CD14-positive monocyte (primary cell): ENCODE measurements at regions not wholly inside any gene's neighbourhood (a gene's known extent, or its start where the extent isn't known, plus 50 kb on each side); places are given as distances from the start of the nearest gene placed in this dataset.
"Not testable (repeated sequence)": the region's sequence is repeated elsewhere in the genome, so short reads cannot be mapped to it uniquely, and the experiment has no call there.

Experiments used
- DNase-seq, 3 donors: peaks; one replicate each; pipeline ENCODE4 v3.0.0-alpha.2; 2011 to 2022
- H2AFZ ChIP-seq: 2 replicates; pipeline ENCODE4 v1.6.0; 2012; ENCODE audit warnings: mild to moderate bottlenecking, low read depth, low read length, inconsistent platforms; ENCODE audit not compliant: insufficient read depth, poor library complexity, severe bottlenecking
- H3K27ac ChIP-seq, 2 donors: 1 replicate in 1 of 2; 2 replicates in 1 of 2; pipeline ENCODE4 v1.5.1; 2012 to 2013; ENCODE audit warnings: low read length in 2 of 2, control low read depth in 1 of 2, inconsistent platforms in 1 of 2, low read depth in 1 of 2, mild to moderate bottlenecking in 1 of 2
- H3K27me3 ChIP-seq, 2 donors: one replicate each; pipeline versions ENCODE4 v1.6.0 to v1.6.1; 2011 to 2013; ENCODE audit warnings: low read length in 2 of 2; ENCODE audit not compliant: control insufficient read depth in 2 of 2, insufficient read depth in 2 of 2
- H3K36me3 ChIP-seq, 2 donors: replicated peaks in 1 of 2; 1 replicate in 1 of 2; 2 replicates in 1 of 2; pipeline versions ENCODE4 v1.5.1 to v1.6.1; 2012 to 2013; ENCODE audit warnings: low read length in 2 of 2, control low read depth in 1 of 2, inconsistent platforms in 1 of 2, mild to moderate bottlenecking in 1 of 2; ENCODE audit not compliant: insufficient read depth in 2 of 2, control insufficient read depth in 1 of 2
- H3K4me1 ChIP-seq, 2 donors: 1 replicate in 1 of 2; 2 replicates in 1 of 2; pipeline versions ENCODE4 v1.5.1 to v1.6.1; 2012 to 2013; ENCODE audit warnings: low read length in 2 of 2, control low read depth in 1 of 2, inconsistent platforms in 1 of 2, mild to moderate bottlenecking in 1 of 2, moderate library complexity in 1 of 2; ENCODE audit not compliant: insufficient read depth in 2 of 2, control insufficient read depth in 1 of 2
- H3K4me2 ChIP-seq: replicated peaks from 2 replicates; pipeline ENCODE3; 2012; ENCODE audit warnings: low read length, moderate library complexity, mild to moderate bottlenecking; ENCODE audit not compliant: poor library complexity, severe bottlenecking; ENCODE audit errors: extremely low read depth
- H3K4me3 ChIP-seq, 3 experiments: fragments of 200-600 bp in 1 of 3; sonication (generic) in 1 of 3; replicated peaks in 1 of 3; 1 replicate in 2 of 3; 2 replicates in 1 of 3; pipeline ENCODE4 v1.5.1; 2011 to 2013; ENCODE audit warnings: low read length in 3 of 3, mild to moderate bottlenecking in 3 of 3, control low read depth in 2 of 3, low read depth in 2 of 3, inconsistent platforms in 1 of 3, moderate library complexity in 1 of 3
- H3K79me2 ChIP-seq: 2 replicates; pipeline ENCODE4 v1.6.0; 2012; ENCODE audit warnings: mild to moderate bottlenecking, control low read depth, inconsistent platforms, low read length, moderate library complexity; ENCODE audit not compliant: insufficient read depth
- H3K9ac ChIP-seq: 2 replicates; pipeline ENCODE4 v1.6.0; 2017; ENCODE audit warnings: low read length, mild to moderate bottlenecking; ENCODE audit not compliant: insufficient read depth, poor library complexity, severe bottlenecking
- H3K9me3 ChIP-seq, 2 donors: replicated peaks in 1 of 2; 1 replicate in 1 of 2; 2 replicates in 1 of 2; pipeline versions ENCODE4 v1.5.1 to v1.6.1; 2012 to 2013; ENCODE audit warnings: low read length in 2 of 2, control low read depth in 1 of 2; ENCODE audit not compliant: control insufficient read depth in 1 of 2, insufficient read depth in 1 of 2
- H4K20me1 ChIP-seq: 2 replicates; pipeline ENCODE4 v1.6.0; 2012; ENCODE audit warnings: mild to moderate bottlenecking, low read length, control low read depth, moderate library complexity; ENCODE audit not compliant: insufficient read depth
- H3K27ac Mint-ChIP-seq, 7 donors: one replicate each; pipeline ENCODE4 v1.8.0; 2020; ENCODE audit warnings: mild to moderate bottlenecking in 7 of 7, mixed read lengths in 7 of 7, moderate library complexity in 6 of 7, inconsistent platforms in 2 of 7
- H3K27me3 Mint-ChIP-seq, 3 donors: one replicate each; pipeline ENCODE4 v1.8.0; 2021 to 2022; ENCODE audit warnings: low read depth in 3 of 3, mild to moderate bottlenecking in 3 of 3, mixed read lengths in 3 of 3, moderate library complexity in 3 of 3, inconsistent platforms in 1 of 3
- H3K36me3 Mint-ChIP-seq, 2 donors: one replicate each; pipeline ENCODE4 v1.8.0; 2020; ENCODE audit warnings: mixed read lengths in 2 of 2, inconsistent platforms in 1 of 2, mild to moderate bottlenecking in 1 of 2
- H3K4me1 Mint-ChIP-seq: one replicate; pipeline ENCODE4 v1.8.0; 2020; ENCODE audit warnings: mild to moderate bottlenecking, mixed read lengths
- H3K4me3 Mint-ChIP-seq, 2 donors: one replicate each; pipeline ENCODE4 v1.8.0; 2020; ENCODE audit warnings: mild to moderate bottlenecking in 2 of 2, mixed read lengths in 2 of 2, moderate library complexity in 1 of 2
- H3K9me3 Mint-ChIP-seq, 7 donors: one replicate each; pipeline ENCODE4 v1.8.0; 2020 to 2022; ENCODE audit warnings: mixed read lengths in 7 of 7, mild to moderate bottlenecking in 6 of 7, moderate library complexity in 6 of 7, inconsistent platforms in 2 of 7
- WGBS: methylation state at CpG from one replicate; pipeline ENCODE4 v1.1.5; 2013; ENCODE audit warnings: missing lambda C conversion rate; ENCODE audit not compliant: insufficient coverage; 5-methylcytosine and 5-hydroxymethylcytosine counted together
- intact Hi-C, 2 donors: fragments of 100-400 bp; cut with micrococcal nuclease; formaldehyde crosslinking; loops; one replicate each; pipeline versions ENCODE4 v1.15.0 to v1.15.1; 2023
- TF ChIP-seq, protein P1 (sequence below): fragments of 200-600 bp; IDR thresholded peaks from one replicate; pipeline ENCODE4 v1.8.0; 2022; ENCODE audit warnings: antibody characterized with exemption, mild to moderate bottlenecking

DNA sequence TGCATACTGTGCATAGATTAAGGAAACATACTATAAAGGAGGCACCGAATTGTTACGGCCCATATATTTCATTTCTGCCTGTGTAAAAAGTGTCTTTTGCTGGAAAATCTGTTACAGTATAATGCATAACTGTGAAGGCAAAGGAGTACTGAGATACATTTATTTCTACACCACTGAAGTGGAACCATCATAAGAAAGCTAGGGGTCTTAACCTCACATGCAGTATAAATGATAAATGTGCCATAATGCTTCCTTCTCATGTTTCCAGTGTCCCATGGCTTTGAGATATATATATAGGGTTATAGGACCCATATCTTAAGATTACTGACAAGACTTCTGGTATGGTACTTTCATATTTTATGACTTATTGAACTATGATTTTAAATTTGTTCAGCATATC, 713.8 kb upstream of the PABPC4L start:
- Histone ChIP-seq H3K79me2 (no peaks in the 10 kb centered on the region), H3K9me3 (no peaks in the 10 kb centered on the region), H3K9ac (no peak overlapping the region), H3K27ac (no peak overlapping the region), H3K4me2 (no peak overlapping the region), H2AFZ (no peak overlapping the region), H3K27me3 (no peaks in the 10 kb centered on the region), H3K36me3 (no peaks in the 10 kb centered on the region), H4K20me1 (no peaks in the 10 kb centered on the region), H3K4me3 (no peak overlapping the region), H3K4me1 (no peaks in the 10 kb centered on the region)
- Mint-ChIP-seq H3K4me3 (no peak overlapping the region), H3K9me3 (no peaks in the 10 kb centered on the region), H3K36me3 (no peaks in the 10 kb centered on the region), H3K27me3 (peaks cover 0 to 1% (median 0%) of the 10 kb centered on the region in 3 donors), H3K4me1 (no peaks in the 10 kb centered on the region), H3K27ac (no peak overlapping the region)
- TF ChIP-seq, protein P1, sequence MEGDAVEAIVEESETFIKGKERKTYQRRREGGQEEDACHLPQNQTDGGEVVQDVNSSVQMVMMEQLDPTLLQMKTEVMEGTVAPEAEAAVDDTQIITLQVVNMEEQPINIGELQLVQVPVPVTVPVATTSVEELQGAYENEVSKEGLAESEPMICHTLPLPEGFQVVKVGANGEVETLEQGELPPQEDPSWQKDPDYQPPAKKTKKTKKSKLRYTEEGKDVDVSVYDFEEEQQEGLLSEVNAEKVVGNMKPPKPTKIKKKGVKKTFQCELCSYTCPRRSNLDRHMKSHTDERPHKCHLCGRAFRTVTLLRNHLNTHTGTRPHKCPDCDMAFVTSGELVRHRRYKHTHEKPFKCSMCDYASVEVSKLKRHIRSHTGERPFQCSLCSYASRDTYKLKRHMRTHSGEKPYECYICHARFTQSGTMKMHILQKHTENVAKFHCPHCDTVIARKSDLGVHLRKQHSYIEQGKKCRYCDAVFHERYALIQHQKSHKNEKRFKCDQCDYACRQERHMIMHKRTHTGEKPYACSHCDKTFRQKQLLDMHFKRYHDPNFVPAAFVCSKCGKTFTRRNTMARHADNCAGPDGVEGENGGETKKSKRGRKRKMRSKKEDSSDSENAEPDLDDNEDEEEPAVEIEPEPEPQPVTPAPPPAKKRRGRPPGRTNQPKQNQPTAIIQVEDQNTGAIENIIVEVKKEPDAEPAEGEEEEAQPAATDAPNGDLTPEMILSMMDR, result no peak
- no peak for DNase-seq
- WGBS, result no CpG with 5 or more reads among the region's 2 CpGs
- intact Hi-C loops, result no loop called here

DNA sequence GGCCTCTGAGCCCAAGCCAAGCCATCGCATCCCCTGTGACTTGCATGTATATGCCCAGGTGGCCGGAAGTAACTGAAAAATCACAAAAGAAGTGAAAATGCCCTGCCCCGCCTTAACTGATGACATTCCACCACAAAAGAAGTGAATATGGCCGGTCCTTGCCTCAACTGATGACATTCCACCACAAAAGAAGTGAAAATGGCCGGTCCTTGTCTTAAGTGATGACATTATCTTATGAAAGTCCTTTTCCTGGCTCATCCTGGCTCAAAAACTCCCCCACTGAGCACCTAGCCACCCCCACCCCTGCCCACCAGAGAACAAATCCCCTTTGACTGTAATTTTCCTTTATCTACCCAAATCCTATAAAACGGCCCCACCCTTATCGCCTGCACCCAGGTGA, 712.7 kb upstream of the PABPC4L start:
- H3K79me2 ChIP-seq, H3K36me3 ChIP-seq, H3K4me2 ChIP-seq, DNase-seq, H3K27me3 Mint-ChIP-seq, H4K20me1 ChIP-seq, H3K4me3 ChIP-seq, H3K36me3 Mint-ChIP-seq, H3K9me3 Mint-ChIP-seq, H3K9me3 ChIP-seq, H3K27ac ChIP-seq, H3K27ac Mint-ChIP-seq, H3K4me1 ChIP-seq, H3K9ac ChIP-seq, H2AFZ ChIP-seq, H3K27me3 ChIP-seq, intact Hi-C loops, H3K4me3 Mint-ChIP-seq, H3K4me1 Mint-ChIP-seq: not testable (repeated sequence)
- WGBS, result 96% methylated on average over 4 of the region's 7 CpGs
